C4-2B (cell line): ENCODE measurements at regions not wholly inside any gene's neighbourhood (a gene's known extent, or its start where the extent isn't known, plus 50 kb on each side); places are given as distances from the start of the nearest gene placed in this dataset.
A peak's percentile ranks its signal among the peaks of the same experiment; 100 is the strongest.

Experiments used
- H3K27ac ChIP-seq: fragments of 450-650 bp; 2 replicates; pipeline ENCODE4 v1.5.1; 2017
- CTCF ChIP-seq: fragments of 450-650 bp; conservative IDR thresholded peaks from 2 replicates; pipeline ENCODE4 v1.5.1; 2017; ENCODE audit warnings: mild to moderate bottlenecking
- ZFX ChIP-seq: fragments of 450-650 bp; IDR thresholded peaks from 2 replicates; pipeline ENCODE4 v1.6.1; 2017

GRCh38 chr3:66723231-66723630 lies 222.4 kb upstream of the LRIG1 start:
- TF ChIP-seq ZFX (no peak), CTCF (no peak)
- no peak overlapping the region for H3K27ac ChIP-seq

- H3K27ac ChIP-seq, result peak overlapping the region; percentile 23; the same call in 1 of the 2 replicates
- TF ChIP-seq CTCF, result no peak
- TF ChIP-seq ZFX, result no peak
Observed at GRCh38 chr3:66729687-66730393, 229.0 kb upstream of the LRIG1 start.

GRCh38 chr3:66738625-66739365 lies 238.0 kb upstream of the LRIG1 start:
- no peak overlapping the region for H3K27ac ChIP-seq
- TF ChIP-seq ZFX, result no peak
- no peak for TF ChIP-seq CTCF

GRCh38 chr3:66740260-66740659 lies 239.4 kb upstream of the LRIG1 start:
- TF ChIP-seq CTCF, result no peak
- TF ChIP-seq ZFX, result no peak
- H3K27ac ChIP-seq, result no peak overlapping the region

- no peak for TF ChIP-seq CTCF
- no peak for TF ChIP-seq ZFX
- no peak overlapping the region for H3K27ac ChIP-seq
Observed at GRCh38 chr3:66744521-66744920, 243.7 kb upstream of the LRIG1 start.

GRCh38 chr3:66744986-66745385 lies 244.2 kb upstream of the LRIG1 start:
- no peak overlapping the region for H3K27ac ChIP-seq
- TF ChIP-seq ZFX, result no peak
- no peak for TF ChIP-seq CTCF

GRCh38 chr3:66747261-66747660 lies 246.4 kb upstream of the LRIG1 start:
- no peak overlapping the region for H3K27ac ChIP-seq
- TF ChIP-seq ZFX (no peak), CTCF (no peak)
